ENCODE measurements at regions not wholly inside any gene's neighbourhood (a gene's known extent, or its start where the extent isn't known, plus 50 kb on each side); places are given as distances from the start of the nearest gene placed in this dataset.

DNA sequence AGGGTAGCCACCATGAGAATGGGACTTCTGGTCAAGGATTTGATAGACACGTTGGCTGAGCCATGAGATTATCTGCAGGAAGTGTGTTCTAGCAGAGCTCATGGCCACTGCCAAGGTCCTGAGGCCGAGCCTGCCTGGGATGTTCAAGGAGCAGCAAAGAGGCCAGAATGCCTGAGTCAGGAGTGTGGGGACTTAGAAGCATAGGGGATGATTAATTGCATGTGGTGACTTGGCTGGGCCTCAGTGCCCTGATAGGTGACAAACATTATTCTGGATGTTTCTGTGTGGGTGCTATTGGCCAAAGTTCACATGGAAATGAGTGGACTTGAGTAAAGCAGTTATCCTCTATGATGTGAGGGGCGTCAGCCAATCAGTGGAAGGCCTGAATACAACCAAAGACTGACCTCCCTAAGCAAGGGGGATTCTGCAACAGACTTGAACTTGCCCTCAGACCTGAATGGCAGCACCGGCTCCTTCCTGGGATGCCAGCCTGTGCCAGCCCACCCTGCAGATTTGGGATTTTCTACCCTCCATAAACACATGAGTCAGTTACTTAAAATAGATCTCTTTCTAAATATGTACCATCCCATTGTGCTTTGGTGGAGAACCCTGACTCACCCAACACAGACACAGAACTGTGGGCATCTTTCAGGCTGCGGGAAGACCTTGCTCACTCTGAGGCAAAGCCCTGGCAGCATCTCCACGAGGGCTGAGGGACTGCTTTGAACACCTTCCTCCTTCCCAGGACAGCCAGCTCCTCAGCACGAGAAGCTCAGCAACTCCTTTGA lies 363.9 kb upstream of the MGMT start:
- TF ChIP-seq POLR2A (IDR thresholded peaks at IDR 0.05) (no peak), POLR2AphosphoS5 (IDR thresholded peaks at IDR 0.05; ENCODE audit: insufficient read depth in 1 of 2, low read depth in 1 of 2) (no peak)
- TF ChIP-seq, protein P1, sequence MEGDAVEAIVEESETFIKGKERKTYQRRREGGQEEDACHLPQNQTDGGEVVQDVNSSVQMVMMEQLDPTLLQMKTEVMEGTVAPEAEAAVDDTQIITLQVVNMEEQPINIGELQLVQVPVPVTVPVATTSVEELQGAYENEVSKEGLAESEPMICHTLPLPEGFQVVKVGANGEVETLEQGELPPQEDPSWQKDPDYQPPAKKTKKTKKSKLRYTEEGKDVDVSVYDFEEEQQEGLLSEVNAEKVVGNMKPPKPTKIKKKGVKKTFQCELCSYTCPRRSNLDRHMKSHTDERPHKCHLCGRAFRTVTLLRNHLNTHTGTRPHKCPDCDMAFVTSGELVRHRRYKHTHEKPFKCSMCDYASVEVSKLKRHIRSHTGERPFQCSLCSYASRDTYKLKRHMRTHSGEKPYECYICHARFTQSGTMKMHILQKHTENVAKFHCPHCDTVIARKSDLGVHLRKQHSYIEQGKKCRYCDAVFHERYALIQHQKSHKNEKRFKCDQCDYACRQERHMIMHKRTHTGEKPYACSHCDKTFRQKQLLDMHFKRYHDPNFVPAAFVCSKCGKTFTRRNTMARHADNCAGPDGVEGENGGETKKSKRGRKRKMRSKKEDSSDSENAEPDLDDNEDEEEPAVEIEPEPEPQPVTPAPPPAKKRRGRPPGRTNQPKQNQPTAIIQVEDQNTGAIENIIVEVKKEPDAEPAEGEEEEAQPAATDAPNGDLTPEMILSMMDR (IDR thresholded peaks at IDR 0.05) = no peak
